HG03342 (cell line): ENCODE measurements at regions not wholly inside any gene's neighbourhood (a gene's known extent, or its start where the extent isn't known, plus 50 kb on each side); places are given as distances from the start of the nearest gene placed in this dataset.

Experiments
- ATAC-seq: cut with Tn5 transposase; IDR thresholded peaks from one replicate; pipeline ENCODE4 v1.9.1; 2021; ENCODE audit warnings: mild to moderate bottlenecking, moderate library complexity; ENCODE audit not compliant: unreplicated experiment

GRCh38 chr2:30339071-30339470 lies 107.7 kb downstream of the LBH start:
- no peak for ATAC-seq

GRCh38 chr2:30341500-30342267 lies 105.4 kb upstream of the LCLAT1 start:
- no peak for ATAC-seq

- no peak for ATAC-seq
These were observed 100.4 kb upstream of the LCLAT1 start for GRCh38 chr2:30346471-30347169.

DNA sequence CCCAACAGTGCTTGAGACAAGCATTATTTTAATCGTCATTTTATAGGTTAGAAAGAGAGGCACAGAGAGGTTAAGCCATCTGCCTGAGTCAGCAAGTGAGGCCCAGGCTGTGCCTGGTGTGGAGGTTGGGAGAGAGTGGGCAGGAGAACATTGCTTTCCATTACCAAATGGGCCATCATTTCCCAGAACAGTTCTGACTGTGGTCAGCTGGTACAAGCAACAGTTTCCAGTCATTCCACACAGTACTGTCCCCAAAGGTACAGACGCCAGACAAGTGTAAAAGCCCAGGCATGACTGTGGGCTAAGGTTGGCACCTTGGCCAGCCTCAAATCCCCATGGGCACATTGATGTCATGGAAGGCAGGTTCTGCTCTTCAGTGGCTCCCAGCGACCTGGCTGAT lies 98.2 kb upstream of the LCLAT1 start:
- no peak for ATAC-seq

GRCh38 chr2:30349691-30350090 lies 97.4 kb upstream of the LCLAT1 start:
- ATAC-seq, result no peak

- no peak for ATAC-seq
These were observed 95.9 kb upstream of the LCLAT1 start for GRCh38 chr2:30351116-30351515.

GRCh38 chr2:30351949-30352348 lies 95.1 kb upstream of the LCLAT1 start:
- ATAC-seq, result no peak

DNA sequence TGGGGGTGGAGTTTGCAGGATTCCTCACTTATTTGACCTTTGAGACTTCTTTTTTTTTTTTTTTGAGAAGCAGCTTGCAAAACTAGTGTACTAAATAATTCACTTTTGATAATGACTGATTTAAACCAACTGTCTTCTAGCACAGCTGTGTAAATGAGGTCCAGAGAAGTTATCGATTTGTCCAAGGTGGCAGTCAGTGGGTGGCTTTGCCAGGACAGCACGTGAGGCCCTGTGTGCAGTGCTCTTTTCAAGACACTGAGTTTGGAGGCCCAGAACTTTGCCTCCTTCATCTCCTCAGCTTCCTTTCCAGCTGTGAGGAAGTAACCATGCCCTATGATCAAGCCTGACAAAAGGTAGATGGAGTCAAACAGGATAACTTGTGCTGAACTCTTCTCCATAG lies 92.9 kb upstream of the LCLAT1 start:
- no peak for ATAC-seq

DNA sequence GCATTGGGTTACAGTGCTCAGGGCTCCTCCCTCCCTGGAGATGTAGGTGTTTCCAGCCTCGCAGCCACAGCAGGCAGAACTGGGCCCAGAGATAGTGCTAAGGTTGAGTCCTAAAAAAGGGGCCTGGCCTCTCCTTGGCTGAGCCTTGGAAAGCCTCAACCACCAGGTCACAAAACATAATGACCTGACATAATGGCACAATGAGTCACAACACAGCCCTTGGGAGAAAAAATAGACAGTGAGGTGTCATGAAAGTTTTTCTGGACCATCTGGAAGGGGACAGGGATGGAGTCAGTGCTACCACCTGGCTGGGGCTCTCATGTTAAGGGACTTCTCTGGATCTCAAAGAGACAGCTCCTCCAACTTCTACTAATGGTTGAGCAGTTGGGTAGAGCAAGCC lies 92.4 kb upstream of the LCLAT1 start:
- ATAC-seq, result no peak

- no peak for ATAC-seq
These were observed 91.7 kb upstream of the LCLAT1 start for GRCh38 chr2:30355306-30355705.

- ATAC-seq, result no peak
These were observed 91.0 kb upstream of the LCLAT1 start for GRCh38 chr2:30356071-30356470.

GRCh38 chr2:30356776-30357175 lies 90.3 kb upstream of the LCLAT1 start:
- ATAC-seq, result no peak

GRCh38 chr2:30358351-30358750 lies 88.7 kb upstream of the LCLAT1 start:
- ATAC-seq, result no peak

DNA sequence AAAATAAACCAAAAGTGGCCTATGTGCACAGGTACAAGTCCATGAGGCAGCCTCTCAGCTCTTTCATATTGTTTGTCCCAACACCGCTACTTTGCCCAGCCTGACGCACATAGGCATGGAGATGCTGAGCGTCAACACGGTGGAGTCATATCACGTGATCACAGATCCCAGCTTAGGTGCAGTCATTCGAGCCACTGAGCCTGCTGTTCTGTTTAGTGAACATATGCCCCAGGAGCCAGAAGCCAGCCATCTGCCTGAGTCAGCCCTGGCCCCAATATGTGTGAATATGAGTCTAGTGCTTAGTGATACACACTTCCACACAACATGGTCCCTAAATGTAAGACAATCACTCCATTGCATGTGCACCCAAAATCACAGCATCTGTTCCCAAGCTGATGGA lies 88.2 kb upstream of the LCLAT1 start:
- no peak for ATAC-seq

- no peak for ATAC-seq
These were observed 87.3 kb upstream of the LCLAT1 start for GRCh38 chr2:30359644-30360167.

- no peak for ATAC-seq
These were observed 85.2 kb upstream of the LCLAT1 start for GRCh38 chr2:30361751-30362394.

GRCh38 chr2:30362468-30363081 lies 84.5 kb upstream of the LCLAT1 start:
- no peak for ATAC-seq

DNA sequence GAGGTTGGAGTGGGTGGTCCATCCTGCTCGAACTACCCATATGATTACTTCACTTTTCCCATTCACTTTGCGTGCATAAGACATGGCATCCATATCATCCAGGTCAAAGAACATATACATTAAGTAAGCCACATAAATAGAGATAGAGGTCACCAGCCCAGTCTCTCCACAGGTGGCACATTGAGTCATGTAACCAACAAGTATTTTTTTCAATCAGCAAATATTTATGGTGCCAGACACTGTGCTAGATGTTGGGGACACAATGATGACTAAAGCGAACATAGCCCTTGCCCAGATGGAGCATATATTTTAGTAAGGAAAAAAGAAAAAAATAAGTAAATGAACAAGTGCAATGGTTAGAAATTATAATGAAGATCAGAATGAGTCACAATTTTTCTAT lies 83.6 kb upstream of the LCLAT1 start:
- ATAC-seq, result no peak

- ATAC-seq, result no peak
These were observed 81.8 kb upstream of the LCLAT1 start for GRCh38 chr2:30365201-30365600.

GRCh38 chr2:30366199-30366691 lies 80.8 kb upstream of the LCLAT1 start:
- no peak for ATAC-seq
